AG04450 (cell line): ENCODE measurements at regions not wholly inside any gene's neighbourhood (a gene's known extent, or its start where the extent isn't known, plus 50 kb on each side); places are given as distances from the start of the nearest gene placed in this dataset.

Experiments
- CTCF ChIA-PET: fragments of 300-600, 350-600 bp; formaldehyde crosslinking; extraction: SDS; loops from one replicate; lab custom pipeline; 2022; ENCODE audit warnings: antibody characterized with exemption, inconsistent platforms; lab: Charles Lee
- POLR2A ChIA-PET: fragments of 350-600 bp; formaldehyde crosslinking; extraction: SDS; loops from one replicate; lab custom pipeline; 2021; ENCODE audit warnings: antibody characterized with exemption, inconsistent platforms; lab: Yijun Ruan, JAX
- DNase-seq: peaks from one replicate; pipeline ENCODE4 v3.0.0-alpha.2; 2011; ENCODE audit warnings: low read depth, low spot score
- H3K27ac ChIP-seq: one replicate; pipeline ENCODE4 v1.5.1; 2012; ENCODE audit warnings: low read depth, low read length, control low read depth
- H3K27me3 ChIP-seq: one replicate; pipeline ENCODE4 v1.6.0; 2012; ENCODE audit warnings: low read length; ENCODE audit not compliant: control insufficient read depth, insufficient read depth
- H3K4me3 ChIP-seq: 2 replicates; pipeline ENCODE4 v1.5.1; 2011; ENCODE audit warnings: mild to moderate bottlenecking, low read depth, low read length, control low read depth
- H3K9me3 ChIP-seq: 2 replicates; pipeline ENCODE4 v1.5.1; 2012; ENCODE audit warnings: low read length; ENCODE audit not compliant: control insufficient read depth, insufficient read depth
- CTCF ChIP-seq: IDR thresholded peaks from 2 replicates; pipeline ENCODE4 v1.5.1; 2011; ENCODE audit warnings: low read depth, low read length, control low read depth, inconsistent platforms

DNA sequence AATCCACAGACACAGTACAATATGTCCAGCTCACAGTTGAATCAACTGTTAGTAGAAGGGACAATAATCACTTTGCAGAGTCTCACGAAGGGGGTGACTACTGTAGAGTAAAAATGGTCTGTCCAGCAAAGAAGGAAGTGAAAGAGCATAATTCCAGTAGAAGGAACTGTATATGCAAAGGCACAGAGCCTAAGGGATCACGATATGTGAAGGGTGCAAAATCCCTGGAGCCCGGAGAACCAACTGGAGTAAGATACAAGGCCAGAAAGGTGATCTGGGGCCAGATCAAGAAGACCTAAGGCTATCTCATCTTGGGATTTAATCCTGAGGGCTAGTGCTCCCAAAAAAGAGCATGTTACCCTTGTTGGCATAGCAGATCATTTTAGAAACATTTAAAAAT lies 192.7 kb upstream of the LDB2 start:
- POLR2A ChIA-PET = no interaction called here
- no peaks in the 10 kb centered on the region for H3K27me3 ChIP-seq
- CTCF ChIA-PET = interaction anchor here (1.2 kb wide), 1 partner anchor 233 kb away, joined by 3 read pairs; no protein-coding TSS in a partner anchor
- DNase-seq = no peak
- H3K4me3 ChIP-seq = no peak overlapping the region
- no peak overlapping the region for H3K27ac ChIP-seq
- no peak for TF ChIP-seq CTCF
- no peaks in the 10 kb centered on the region; the same call in 1 of the 2 replicates for H3K9me3 ChIP-seq

DNA sequence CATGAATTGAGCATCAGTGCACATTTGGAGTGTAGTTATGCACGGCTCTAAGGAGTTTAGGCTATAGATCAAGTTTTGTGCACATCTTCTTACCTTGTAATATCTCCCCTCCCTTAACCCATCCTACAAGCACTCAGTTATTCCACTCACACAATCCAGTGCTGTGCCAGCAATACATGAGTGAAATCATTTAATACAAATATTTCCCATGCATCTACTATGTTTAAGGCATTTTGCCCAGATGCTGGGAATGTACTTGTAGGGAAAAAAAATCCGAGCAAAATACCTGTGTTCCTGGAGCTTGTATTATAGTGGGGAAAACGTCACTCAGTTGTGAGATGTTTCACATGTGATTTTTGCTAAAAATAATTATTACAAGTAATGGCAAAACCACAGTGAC lies 191.6 kb upstream of the LDB2 start:
- no peak for TF ChIP-seq CTCF
- CTCF ChIA-PET = no interaction called here
- H3K27ac ChIP-seq = no peak overlapping the region
- DNase-seq = no peak
- no peaks in the 10 kb centered on the region for H3K27me3 ChIP-seq
- POLR2A ChIA-PET = no interaction called here
- no peaks in the 10 kb centered on the region; the same call in 1 of the 2 replicates for H3K9me3 ChIP-seq
- H3K4me3 ChIP-seq = no peak overlapping the region

GRCh38 chr4:17085416-17085815 lies 187.0 kb upstream of the LDB2 start:
- no peak for TF ChIP-seq CTCF
- POLR2A ChIA-PET = no interaction called here
- CTCF ChIA-PET = no interaction called here
- Histone ChIP-seq H3K27ac (no peak overlapping the region), H3K9me3 (no peaks in the 10 kb centered on the region; the same call in 1 of the 2 replicates), H3K27me3 (no peaks in the 10 kb centered on the region), H3K4me3 (no peak overlapping the region)
- DNase-seq = no peak

DNA sequence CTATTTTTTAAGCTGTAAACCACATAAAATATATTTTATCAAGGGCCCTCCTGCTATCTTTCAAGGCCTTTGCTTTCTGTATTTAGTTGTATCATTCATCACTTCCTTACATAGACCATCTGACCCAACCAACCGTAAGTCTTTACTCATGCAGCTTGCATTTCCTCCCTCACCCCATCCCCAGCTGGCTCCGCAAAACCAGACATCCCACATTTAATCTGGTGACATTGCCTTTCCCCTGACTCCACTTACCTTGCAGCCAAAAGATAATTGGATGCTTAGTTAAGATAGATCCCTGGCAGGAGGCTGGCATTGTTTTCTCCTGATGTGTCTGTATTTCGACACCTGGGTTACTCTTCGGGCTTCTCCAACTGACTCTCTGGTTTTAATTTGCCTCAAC lies 183.7 kb upstream of the LDB2 start:
- DNase-seq = no peak
- Histone ChIP-seq H3K27me3 (no peaks in the 10 kb centered on the region), H3K4me3 (no peak overlapping the region), H3K9me3 (no peaks in the 10 kb centered on the region; the same call in 1 of the 2 replicates), H3K27ac (no peak overlapping the region)
- POLR2A ChIA-PET = no interaction called here
- CTCF ChIA-PET = interaction anchor here (0.7 kb wide), 1 partner anchor 390 kb away, joined by 4 read pairs; no protein-coding TSS in a partner anchor
- TF ChIP-seq CTCF = no peak

DNA sequence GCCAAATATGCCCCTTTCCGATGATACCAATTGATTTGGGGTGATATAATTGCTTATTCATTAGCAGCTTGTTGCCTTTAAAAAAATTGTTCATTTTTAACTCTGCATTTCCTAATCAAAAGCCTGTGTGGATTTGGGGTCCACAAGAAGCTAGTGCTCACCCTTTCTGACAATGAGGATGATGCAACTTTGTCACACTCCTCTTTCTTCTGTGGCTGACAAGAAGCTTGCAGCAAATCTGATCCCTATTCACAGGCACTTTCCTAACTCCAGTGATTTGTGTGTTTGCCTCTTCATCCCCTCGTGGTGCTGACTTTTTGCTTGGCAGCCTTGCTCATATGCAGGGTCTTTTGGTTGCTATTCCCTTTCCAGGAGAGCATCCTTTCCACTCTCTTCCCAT lies 182.7 kb upstream of the LDB2 start:
- DNase-seq = no peak
- Histone ChIP-seq H3K9me3 (no peaks in the 10 kb centered on the region), H3K4me3 (no peak overlapping the region), H3K27ac (no peak overlapping the region), H3K27me3 (no peaks in the 10 kb centered on the region)
- CTCF ChIA-PET = no interaction called here
- POLR2A ChIA-PET = interaction anchor here (0.6 kb wide), 1 partner anchor 18 kb away, joined by 3 read pairs; no protein-coding TSS in a partner anchor
- TF ChIP-seq CTCF = no peak
